ENCODE measurements at regions not wholly inside any gene's neighbourhood (a gene's known extent, or its start where the extent isn't known, plus 50 kb on each side); places are given as distances from the start of the nearest gene placed in this dataset.

DNA sequence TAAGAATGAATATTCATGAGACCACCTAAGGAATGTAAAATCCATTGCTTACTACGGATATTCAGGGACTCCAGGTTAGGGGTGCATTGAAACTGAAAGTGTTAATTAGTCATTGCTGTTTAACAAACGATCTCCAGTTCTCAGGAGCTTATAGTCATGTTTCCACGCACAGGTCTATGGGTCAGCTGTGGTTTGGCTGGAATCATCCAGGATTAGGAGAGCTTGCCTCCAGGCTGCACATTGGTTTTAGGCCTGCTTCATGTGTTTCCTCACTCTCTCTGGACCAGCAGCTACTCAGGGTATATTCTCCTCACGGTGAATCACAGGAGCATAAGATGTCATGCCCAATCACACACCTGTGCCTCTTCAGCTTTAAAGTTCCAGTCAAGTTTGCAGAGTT, 98.9 kb downstream of the ATXN3L start:
- Histone ChIP-seq H3K9me3 (ENCODE audit: control insufficient read depth, insufficient read depth, low read length) (no peaks in the 10 kb centered on the region), H3K4me2 (ENCODE audit: low read depth, low read length) (no peak overlapping the region), H4K5ac (ENCODE audit: low read depth, low read length) (no peak overlapping the region), H3K27me3 (ENCODE audit: control insufficient read depth, insufficient read depth, low read length) (no peaks in the 10 kb centered on the region), H4K8ac (ENCODE audit: low read depth in 2 of 2, low read length in 2 of 2) (peak overlapping the region; percentile 43 to 50; a peak in 2 of 4 replicates), H4K91ac (ENCODE audit: insufficient read depth, low read depth, low read length) (0 out of 2 replicates have a peak overlapping the region, but pooled peaks have one; percentile 18), H3K9me1 (ENCODE audit: insufficient read depth, low read length) (no peaks in the 10 kb centered on the region), H3K4me1 (ENCODE audit: control insufficient read depth, insufficient read depth, low read length) (peaks cover 5% of the 10 kb centered on the region), H2AFZ (replicated peaks; ENCODE audit: low read length, poor library complexity) (peak overlapping the region; percentile 35), H2BK120ac (ENCODE audit: low read depth, low read length) (0 out of 2 replicates have a peak overlapping the region, but pooled peaks have one; percentile 30), H3K27ac (ENCODE audit: insufficient read depth, low read length) (peak overlapping the region; percentile 1; the same call in 1 of the 2 replicates), H3K14ac (replicated peaks; ENCODE audit: low read depth, low read length) (no peak overlapping the region), H2AK9ac (replicated peaks; ENCODE audit: low read depth, low read length, poor library complexity) (no peak overlapping the region), H4K20me1 (ENCODE audit: insufficient read depth, low read length) (no peaks in the 10 kb centered on the region), H2BK20ac (ENCODE audit: low read depth, low read length) (peak overlapping the region; percentile 51; the same call in 1 of the 2 replicates), H3K4ac (ENCODE audit: low read depth, low read length) (peak overlapping the region; percentile 37), H2AK5ac (ENCODE audit: low read depth, low read length) (peak overlapping the region; percentile 26; the same call in 1 of the 2 replicates), H3K56ac (ENCODE audit: extremely low read depth, insufficient read depth, low read length) (no peak overlapping the region), H2BK15ac (ENCODE audit: low read depth, low read length) (peak overlapping the region; percentile 84; the same call in 2 of the 3 replicates), H3K23ac (ENCODE audit: low read depth, low read length) (no peak overlapping the region), H3K9ac (ENCODE audit: low read depth, low read length) (no peak overlapping the region), H3K79me1 (ENCODE audit: low read depth in 1 of 2, low read length in 2 of 2) (no peaks in the 10 kb centered on the region), H3K36me3 (ENCODE audit: control insufficient read depth, insufficient read depth, low read length) (no peaks in the 10 kb centered on the region), H3K4me3 (ENCODE audit: insufficient read depth, low read depth, low read length) (no peak overlapping the region), H3K18ac (ENCODE audit: low read depth, low read length) (no peak overlapping the region), H2BK5ac (ENCODE audit: low read depth, low read length, poor library complexity, severe bottlenecking) (no peak overlapping the region)
- CTCF ChIA-PET, result interaction anchor here (0.6 to 1.4 kb wide), 3 partner anchors 10 to 23 kb away, joined by 3 to 5 read pairs (median 3); no protein-coding TSS in a partner anchor
- WGBS, 2 experiments (ENCODE audit: extremely low coverage in 2 of 2, insufficient read length in 1 of 2), result 40% methylated on average over 1 of the region's 4 CpGs; no CpG with 5 or more reads in 1 of the 2 experiments
- intact Hi-C loops (cut with micrococcal nuclease) (loop anchor here (5.0 to 10.0 kb wide), 2 partner anchors 244 to 264 kb away; partner anchors contain the start of gene TMSB4X), dilution Hi-C loops (cut with HindIII; ENCODE audit: low sequenced_read_pairs, unreplicated experiment) (no loop called here), in situ Hi-C loops (cut with MboI; ENCODE audit: low sequenced_read_pairs) (no loop called here)
- BruUV-seq (replicated peaks), result no TSS peak
- no peak for TF ChIP-seq MAZ (IDR thresholded peaks at IDR 0.05; ENCODE audit: borderline replicate concordance, low read depth, low read length)
- TF ChIP-seq, protein P1, sequence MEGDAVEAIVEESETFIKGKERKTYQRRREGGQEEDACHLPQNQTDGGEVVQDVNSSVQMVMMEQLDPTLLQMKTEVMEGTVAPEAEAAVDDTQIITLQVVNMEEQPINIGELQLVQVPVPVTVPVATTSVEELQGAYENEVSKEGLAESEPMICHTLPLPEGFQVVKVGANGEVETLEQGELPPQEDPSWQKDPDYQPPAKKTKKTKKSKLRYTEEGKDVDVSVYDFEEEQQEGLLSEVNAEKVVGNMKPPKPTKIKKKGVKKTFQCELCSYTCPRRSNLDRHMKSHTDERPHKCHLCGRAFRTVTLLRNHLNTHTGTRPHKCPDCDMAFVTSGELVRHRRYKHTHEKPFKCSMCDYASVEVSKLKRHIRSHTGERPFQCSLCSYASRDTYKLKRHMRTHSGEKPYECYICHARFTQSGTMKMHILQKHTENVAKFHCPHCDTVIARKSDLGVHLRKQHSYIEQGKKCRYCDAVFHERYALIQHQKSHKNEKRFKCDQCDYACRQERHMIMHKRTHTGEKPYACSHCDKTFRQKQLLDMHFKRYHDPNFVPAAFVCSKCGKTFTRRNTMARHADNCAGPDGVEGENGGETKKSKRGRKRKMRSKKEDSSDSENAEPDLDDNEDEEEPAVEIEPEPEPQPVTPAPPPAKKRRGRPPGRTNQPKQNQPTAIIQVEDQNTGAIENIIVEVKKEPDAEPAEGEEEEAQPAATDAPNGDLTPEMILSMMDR (conservative IDR thresholded peaks at IDR 0.05; ENCODE audit: low read depth, low read length), result no peak
- TF ChIP-seq, protein P2, sequence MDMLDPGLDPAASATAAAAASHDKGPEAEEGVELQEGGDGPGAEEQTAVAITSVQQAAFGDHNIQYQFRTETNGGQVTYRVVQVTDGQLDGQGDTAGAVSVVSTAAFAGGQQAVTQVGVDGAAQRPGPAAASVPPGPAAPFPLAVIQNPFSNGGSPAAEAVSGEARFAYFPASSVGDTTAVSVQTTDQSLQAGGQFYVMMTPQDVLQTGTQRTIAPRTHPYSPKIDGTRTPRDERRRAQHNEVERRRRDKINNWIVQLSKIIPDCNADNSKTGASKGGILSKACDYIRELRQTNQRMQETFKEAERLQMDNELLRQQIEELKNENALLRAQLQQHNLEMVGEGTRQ (IDR thresholded peaks at IDR 0.05; ENCODE audit: low read depth, low read length), result no peak
- no peak for TF ChIP-seq RCOR1 (IDR thresholded peaks at IDR 0.05; ENCODE audit: insufficient replicate concordance, low read length)
- 0 out of 2 replicates have a peak, but pooled peaks have one; percentile 5 for TF ChIP-seq FOS (IDR thresholded peaks at IDR 0.05; ENCODE audit: low read depth, low read length)
- no peak for TF ChIP-seq BHLHE40 (IDR thresholded peaks at IDR 0.05; ENCODE audit: low read depth, low read length)
- TF ChIP-seq RFX5 (IDR thresholded peaks at IDR 0.05; ENCODE audit: low read depth, low read length), result no peak
- peak; percentile 84 for DNase-seq
- POLR2A ChIA-PET (ENCODE audit: unreplicated experiment), result no interaction called here
- ATAC-seq (ENCODE audit: low read depth), result peak; percentile 38; the same call in 1 of the 2 replicates
